GM19240 (cell line): ENCODE measurements at regions not wholly inside any gene's neighbourhood (a gene's known extent, or its start where the extent isn't known, plus 50 kb on each side); places are given as distances from the start of the nearest gene placed in this dataset.
"Not testable (repeated sequence)": the region's sequence is repeated elsewhere in the genome, so short reads cannot be mapped to it uniquely, and the experiment has no call there.

Experiments used
- DNase-seq: peaks from one replicate; pipeline ENCODE4 v3.0.0; 2011; ENCODE audit warnings: low spot score; ENCODE audit not compliant: insufficient read length

- no peak for DNase-seq
These were observed 1311.6 kb downstream of the RAPGEF2 start for GRCh38 chr4:160414496-160414895.

DNA sequence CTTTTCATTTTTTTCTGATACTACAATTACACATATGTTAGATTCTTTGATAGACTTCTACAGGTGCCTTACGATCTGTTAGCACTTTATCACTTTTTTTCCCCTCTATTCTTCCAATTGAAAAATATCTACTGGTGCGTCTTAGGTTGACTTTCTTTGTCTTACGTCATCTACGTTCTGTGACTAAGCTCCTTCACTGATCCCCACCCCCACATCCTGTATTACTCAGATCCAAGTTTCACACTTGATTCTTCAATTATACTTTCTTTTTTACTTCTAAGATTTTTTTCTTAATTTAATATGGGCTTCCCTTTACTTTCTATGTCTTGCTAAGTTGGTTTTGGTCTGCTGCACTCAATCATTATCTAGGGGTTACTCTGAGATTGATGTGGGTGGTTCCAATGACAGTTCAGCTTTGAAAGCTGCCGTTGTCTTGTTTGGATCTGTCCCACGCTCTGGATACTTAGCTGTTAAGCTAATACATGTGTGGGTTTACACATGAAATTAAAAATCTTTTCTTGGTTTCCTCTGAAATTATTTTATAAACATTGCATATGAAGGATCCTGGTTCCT lies 1321.1 kb downstream of the RAPGEF2 start:
- DNase-seq = no peak

- DNase-seq = no peak
These were observed 1323.4 kb downstream of the RAPGEF2 start for GRCh38 chr4:160426233-160426632.

GRCh38 chr4:160450876-160451275 lies 1348.0 kb downstream of the RAPGEF2 start:
- no peak for DNase-seq

GRCh38 chr4:160481696-160482690 lies 1379.1 kb downstream of the RAPGEF2 start:
- not testable (repeated sequence) for DNase-seq

DNA sequence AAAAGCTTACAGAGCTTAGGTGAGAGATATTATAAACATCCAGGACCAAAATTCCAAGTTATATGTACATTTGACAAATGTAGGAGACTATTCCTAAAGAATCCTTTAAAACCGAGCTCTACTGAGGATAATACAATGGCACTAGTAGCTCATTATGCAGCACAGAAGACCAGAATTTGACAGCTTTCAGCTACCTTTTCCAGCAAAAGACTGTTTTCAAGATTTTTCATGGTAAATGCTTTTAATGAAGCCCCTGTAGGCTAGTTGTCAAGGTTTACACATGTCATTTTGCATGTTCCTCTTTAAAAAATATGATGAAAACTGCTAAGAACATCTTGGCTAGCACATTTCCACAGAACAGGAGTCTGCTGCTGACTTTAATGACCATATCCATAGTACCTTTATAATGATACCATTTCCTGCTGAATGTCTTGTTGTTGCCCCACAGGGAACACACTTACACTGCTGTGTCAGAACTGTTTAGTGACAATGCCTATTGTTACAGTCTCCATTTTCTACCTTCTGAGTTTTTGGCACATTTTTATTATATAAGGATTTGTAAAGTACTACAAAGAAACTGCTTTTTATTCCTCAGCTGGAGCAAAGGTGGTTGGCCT lies 1382.3 kb downstream of the RAPGEF2 start:
- no peak for DNase-seq

- no peak for DNase-seq
These were observed 1389.3 kb downstream of the RAPGEF2 start for GRCh38 chr4:160492181-160492580.

DNA sequence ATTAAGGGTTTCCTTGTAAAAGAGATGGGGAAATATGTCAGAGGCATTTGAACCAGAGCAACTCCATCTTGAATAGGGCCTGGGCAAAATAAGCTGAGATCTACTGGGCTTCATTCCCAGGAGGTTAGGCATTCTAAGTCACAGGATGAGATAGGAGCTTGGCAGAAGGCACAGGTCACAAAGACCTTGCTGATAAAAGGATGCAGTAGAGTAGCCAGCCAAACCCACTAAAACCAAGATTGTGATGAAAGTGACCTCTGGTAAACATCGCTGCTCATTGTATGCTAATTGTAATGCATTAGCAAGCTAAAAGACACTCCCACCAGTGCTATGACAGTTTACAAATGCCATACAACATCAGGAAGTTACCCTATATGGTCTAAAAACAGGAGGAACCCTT lies 1390.3 kb downstream of the RAPGEF2 start:
- DNase-seq = no peak

DNA sequence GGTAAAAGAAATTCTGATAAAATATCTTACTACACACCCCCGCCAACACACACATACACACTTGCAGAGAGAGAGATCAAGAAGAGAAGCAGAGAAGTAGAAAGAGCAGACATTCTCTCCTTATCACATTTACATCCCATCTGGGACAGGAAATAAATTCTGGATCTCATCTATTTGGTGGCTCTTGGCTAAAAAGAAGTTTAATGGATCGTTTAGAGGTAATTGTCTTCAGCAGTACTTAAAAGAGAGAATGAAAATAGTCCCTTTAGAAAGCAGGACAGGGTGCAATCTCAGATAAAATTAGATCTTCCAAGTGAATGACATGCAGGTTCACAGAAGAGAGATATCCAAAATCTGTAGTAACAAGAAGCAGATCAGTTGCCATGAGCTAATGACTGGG lies 1392.5 kb downstream of the RAPGEF2 start:
- no peak for DNase-seq

DNA sequence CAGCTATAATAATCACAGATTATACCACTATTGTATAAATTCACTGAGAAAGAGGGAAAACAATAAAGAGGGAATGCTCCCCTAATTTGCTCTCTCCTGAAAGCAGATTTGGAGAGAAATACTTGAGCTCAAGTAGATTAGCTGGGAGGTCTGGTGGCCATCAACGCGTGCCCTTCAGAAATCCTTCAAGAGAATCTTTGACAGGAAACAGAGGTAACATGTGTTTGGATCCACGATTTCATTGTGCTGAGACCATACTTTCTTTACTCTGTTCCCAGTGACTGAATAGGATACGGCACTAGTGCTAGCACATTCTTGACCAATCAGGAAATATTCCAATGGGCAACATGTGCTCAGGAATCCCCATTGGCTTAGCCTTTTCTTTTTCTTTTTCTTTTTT lies 1395.3 kb downstream of the RAPGEF2 start:
- no peak for DNase-seq

DNA sequence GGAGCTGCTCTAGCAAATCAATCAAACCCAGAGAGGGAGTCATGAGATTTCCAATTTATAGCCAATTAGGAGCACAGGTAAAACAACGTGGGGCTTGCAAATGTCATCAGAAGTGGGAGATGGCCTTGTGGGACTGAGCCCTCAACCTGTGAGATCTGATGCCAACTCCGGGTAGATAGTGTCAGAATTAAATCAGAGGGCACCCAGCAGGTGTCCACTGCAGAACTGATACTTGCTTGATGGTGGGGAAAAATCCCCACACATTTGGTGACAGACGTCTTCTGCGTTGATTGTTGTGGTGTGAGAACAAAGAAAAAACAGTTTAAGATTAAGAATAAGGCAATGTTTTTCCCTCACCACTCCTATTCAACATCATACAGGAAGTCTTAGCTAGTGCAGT lies 1402.8 kb downstream of the RAPGEF2 start:
- DNase-seq = no peak

- no peak for DNase-seq
These were observed 1408.0 kb downstream of the RAPGEF2 start for GRCh38 chr4:160510928-160511327.

DNA sequence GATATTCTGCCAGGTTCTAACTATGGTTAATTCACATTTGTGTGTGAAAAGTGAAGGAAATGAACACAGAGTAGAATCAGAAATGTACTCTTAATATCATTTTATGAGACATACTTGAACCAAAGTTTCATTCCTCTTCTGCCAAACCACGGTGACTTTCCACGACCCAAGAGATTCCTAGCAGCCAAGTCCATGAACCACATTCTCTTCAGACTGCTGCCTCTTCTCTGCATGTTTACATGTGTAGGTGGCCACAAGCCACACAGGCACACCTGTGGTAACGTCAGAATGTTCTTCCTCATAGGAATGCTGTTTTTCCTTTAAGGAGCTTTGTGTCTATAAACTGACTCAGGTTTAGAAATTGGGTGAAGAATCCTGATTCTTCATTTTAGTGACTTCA lies 1411.2 kb downstream of the RAPGEF2 start:
- no peak for DNase-seq

DNA sequence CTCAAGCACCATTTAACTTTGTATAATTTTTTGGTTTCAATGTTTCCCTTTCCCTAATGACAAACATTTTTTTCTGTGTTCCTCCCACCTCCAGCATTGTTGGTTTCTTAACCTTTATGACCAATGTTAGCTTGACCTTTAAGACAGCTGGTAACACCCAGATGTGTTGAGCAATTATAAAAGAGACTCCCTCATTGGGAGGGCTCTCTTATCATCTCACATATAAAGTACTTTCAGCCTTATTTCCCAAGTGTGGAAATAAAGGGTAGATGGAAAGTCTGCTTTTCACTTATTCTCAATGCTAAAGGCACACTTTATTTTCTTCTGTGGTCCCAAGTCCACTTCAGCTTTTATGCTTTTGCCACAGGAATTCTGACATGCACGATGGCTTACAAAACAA lies 1420.4 kb downstream of the RAPGEF2 start:
- DNase-seq = no peak

DNA sequence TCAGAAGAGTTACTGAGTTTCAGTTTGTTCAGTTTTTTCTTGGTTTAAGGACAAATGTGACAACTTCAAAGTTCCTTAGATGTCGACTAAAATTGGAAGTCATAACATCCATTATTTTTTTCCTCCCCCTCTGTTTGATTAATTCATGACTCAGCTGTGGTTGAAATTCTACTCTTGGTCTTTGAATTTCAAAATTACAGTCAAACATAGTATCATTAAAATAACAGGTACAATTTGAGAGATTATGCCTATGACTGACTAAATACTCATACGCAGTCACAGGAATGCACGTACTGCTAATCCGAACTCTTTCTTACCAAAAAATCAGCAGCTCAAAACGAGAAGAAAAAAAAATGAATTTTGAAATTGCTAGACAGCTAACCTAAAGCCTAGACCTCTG lies 1434.8 kb downstream of the RAPGEF2 start:
- DNase-seq = no peak

- no peak for DNase-seq
These were observed 1443.3 kb downstream of the RAPGEF2 start for GRCh38 chr4:160546201-160546600.

- not testable (repeated sequence) for DNase-seq
These were observed 1447.2 kb downstream of the RAPGEF2 start for GRCh38 chr4:160549951-160550519.

- DNase-seq = no peak
These were observed 1459.8 kb downstream of the RAPGEF2 start for GRCh38 chr4:160562661-160563060.

DNA sequence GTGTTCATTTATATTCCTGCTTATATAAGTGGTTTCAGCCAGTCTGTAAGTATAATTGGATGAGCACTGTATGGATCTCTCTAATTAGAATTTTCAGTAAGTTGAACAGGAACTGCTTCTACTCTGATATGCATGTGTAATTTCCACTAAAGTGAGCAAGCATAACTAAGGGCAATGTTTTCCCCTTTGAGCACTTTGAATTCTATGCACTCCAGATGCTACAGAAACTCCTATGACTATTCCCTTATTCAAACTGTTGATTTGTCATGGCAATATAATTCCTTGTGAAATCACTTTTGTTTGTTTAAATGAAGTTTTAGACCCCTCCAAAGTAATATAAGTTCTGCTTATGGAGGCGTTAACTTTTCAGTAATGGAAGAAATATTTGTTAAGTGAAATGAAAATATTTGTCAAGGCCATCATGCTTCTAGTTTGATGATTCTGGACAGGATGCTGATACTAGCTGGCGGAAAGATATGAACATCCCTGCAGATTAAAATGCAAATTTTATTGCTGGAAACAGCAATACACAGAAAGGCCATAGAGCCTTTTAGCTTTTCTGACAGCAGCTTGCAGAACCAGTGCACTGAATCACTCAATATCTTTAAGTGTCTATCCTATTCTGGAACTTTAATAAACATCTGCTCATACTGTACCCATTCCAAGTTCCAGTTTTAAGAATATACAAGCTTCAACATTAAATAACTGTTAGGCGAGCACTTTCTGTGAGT lies 1460.8 kb downstream of the RAPGEF2 start:
- no peak for DNase-seq

DNA sequence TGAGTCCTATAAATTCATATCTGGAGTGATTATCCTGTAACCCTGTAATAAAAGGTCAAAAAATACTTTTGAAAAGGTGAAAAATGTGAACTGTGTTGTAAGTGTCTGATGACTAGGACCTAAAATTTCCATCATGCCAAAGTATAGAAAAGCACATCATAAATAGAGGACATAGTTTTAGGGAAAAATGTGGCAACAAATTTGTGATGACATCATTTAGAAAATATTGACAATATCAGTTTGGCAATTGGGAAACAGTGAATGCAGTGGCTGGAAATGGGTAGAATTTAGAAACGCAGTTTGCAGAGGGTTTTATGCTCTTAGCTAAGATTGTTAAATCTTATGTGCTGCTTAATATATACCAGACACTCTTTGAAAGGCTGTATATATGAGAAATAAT lies 1464.8 kb downstream of the RAPGEF2 start:
- no peak for DNase-seq

DNA sequence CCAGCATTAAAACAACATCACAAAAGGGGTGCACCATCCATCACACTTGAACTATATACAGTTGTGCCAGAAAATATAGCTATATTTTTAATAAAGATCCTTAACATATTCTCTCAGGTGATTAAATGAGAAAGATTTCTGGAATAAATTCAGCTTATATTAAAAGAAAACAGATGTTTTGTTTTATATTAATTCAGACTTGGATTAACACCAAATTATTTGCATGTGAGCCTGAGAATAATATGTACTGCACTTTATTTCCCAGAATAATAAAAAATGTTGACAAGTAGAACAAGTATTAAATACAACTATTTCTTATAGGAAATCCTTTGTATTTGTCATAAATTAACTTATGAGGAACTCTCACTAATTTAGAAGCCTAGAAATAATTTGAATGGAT lies 1467.4 kb downstream of the RAPGEF2 start:
- DNase-seq = no peak
